ENCODE measurements at regions not wholly inside any gene's neighbourhood (a gene's known extent, or its start where the extent isn't known, plus 50 kb on each side); places are given as distances from the start of the nearest gene placed in this dataset.

DNA sequence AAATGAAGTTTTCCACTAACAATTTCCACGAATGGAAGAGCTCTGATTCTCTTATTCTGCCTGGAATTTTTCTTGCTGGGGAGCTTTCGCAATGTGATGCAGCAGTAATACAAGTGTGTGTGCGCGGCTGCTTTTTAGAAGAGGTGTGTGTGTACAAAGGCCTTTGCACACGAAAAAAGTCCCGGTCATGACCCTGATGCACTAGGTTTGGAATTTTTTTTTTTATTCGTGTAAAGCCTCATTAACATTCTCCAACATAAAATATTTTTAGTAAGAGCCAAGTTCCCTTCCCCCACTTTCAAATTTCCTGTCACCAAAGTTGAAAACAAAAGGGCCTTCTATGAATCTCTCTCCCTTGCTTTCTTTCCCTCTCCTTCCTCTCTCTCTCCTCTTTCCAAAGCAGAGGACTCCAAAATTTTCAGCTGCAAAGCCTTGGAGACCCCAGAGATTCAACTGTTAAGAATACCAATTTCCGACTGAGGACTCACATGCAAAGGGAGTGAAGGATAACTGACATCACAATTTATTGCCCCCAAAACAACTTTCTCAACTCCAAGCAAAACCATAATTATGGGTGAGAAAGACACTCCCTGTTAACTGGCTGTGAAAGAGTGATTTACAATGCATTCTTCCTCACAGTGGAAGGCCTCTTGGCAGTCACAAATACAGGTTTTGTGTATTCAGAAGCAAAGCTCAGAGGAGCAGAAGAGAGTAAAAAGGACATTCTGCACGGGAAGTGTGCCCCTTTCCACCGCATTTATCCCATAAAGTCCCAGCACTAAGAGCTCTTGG, 421.2 kb upstream of the JARID2 start:
- Histone ChIP-seq H3K4me3 (ENCODE audit: low read depth, low read length) (no peak overlapping the region), H3K27me3 (ENCODE audit: control insufficient read depth, insufficient read depth, low read length) (no peaks in the 10 kb centered on the region), H3K4me1 (no peaks in the 10 kb centered on the region), H3K4me2 (ENCODE audit: low read length) (no peak overlapping the region), H3K27ac (no peak overlapping the region), H3K36me3 (ENCODE audit: control insufficient read depth, insufficient read depth, low read length) (no peaks in the 10 kb centered on the region), H3K9me3 (ENCODE audit: control insufficient read depth, low read length) (no peaks in the 10 kb centered on the region), H3K9ac (no peak overlapping the region), H2AFZ (no peak overlapping the region), H3K79me2 (no peaks in the 10 kb centered on the region)
- TF ChIP-seq, protein P1, sequence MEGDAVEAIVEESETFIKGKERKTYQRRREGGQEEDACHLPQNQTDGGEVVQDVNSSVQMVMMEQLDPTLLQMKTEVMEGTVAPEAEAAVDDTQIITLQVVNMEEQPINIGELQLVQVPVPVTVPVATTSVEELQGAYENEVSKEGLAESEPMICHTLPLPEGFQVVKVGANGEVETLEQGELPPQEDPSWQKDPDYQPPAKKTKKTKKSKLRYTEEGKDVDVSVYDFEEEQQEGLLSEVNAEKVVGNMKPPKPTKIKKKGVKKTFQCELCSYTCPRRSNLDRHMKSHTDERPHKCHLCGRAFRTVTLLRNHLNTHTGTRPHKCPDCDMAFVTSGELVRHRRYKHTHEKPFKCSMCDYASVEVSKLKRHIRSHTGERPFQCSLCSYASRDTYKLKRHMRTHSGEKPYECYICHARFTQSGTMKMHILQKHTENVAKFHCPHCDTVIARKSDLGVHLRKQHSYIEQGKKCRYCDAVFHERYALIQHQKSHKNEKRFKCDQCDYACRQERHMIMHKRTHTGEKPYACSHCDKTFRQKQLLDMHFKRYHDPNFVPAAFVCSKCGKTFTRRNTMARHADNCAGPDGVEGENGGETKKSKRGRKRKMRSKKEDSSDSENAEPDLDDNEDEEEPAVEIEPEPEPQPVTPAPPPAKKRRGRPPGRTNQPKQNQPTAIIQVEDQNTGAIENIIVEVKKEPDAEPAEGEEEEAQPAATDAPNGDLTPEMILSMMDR (IDR thresholded peaks at IDR 0.05) = no peak

DNA sequence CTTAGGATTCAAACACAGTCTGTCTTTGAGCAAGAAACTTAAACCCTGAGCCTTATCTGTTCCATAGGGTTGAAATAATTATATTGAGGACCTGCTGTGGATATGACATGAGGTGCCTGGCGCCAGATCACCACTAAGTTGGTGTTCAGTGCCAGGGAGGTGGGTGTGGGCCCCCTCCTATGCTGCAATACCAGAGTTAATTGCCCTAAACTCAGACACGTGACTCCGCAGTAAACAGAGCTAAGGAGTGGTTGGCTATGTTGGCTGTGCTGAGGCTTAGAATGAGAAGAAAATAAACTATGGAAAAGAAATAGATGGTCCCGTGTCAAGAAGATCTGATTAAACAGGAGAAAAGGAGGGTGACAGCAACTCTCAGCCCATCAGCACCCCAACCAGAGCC, 419.4 kb upstream of the JARID2 start:
- no peaks in the 10 kb centered on the region for H3K36me3 ChIP-seq (ENCODE audit: control insufficient read depth, insufficient read depth, low read length)
- no peak overlapping the region for H3K9ac ChIP-seq
- H3K9me3 ChIP-seq (ENCODE audit: control insufficient read depth, low read length) = no peaks in the 10 kb centered on the region
- H3K4me1 ChIP-seq = no peaks in the 10 kb centered on the region
- H3K4me2 ChIP-seq (ENCODE audit: low read length) = no peak overlapping the region
- TF ChIP-seq, protein P1 (IDR thresholded peaks at IDR 0.05) = no peak
- H3K79me2 ChIP-seq = no peaks in the 10 kb centered on the region
- no peak overlapping the region for H2AFZ ChIP-seq
- no peak overlapping the region for H3K27ac ChIP-seq
- H3K27me3 ChIP-seq (ENCODE audit: control insufficient read depth, insufficient read depth, low read length) = no peaks in the 10 kb centered on the region
- H3K4me3 ChIP-seq (ENCODE audit: low read depth, low read length) = no peak overlapping the region

GRCh38 chr6:14827354-14827753, 418.5 kb upstream of the JARID2 start:
- TF ChIP-seq, protein P1 (IDR thresholded peaks at IDR 0.05) = no peak

DNA sequence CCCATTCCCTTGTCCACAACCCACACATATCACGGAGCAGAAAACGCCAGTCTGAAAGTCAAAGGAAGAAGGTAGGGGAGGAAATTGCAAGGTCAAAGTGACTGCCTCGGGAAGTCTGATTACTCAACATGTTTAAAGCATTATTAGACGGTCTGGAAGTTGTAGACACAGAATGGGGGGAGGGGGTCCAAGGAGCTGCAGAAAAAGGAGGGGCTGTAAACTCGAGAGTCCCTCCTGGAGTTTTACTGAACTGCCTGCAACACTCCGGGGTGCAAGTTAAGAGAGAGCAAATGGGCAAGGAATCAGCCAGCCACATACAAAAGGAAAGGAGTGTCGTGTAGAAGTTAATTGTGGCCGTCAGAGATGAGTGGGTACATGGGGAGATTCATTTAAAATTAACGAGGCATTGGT, 417.7 kb upstream of the JARID2 start:
- no peaks in the 10 kb centered on the region for H3K27me3 ChIP-seq (ENCODE audit: control insufficient read depth, insufficient read depth, low read length)
- no peak overlapping the region for H3K27ac ChIP-seq
- H3K79me2 ChIP-seq = no peaks in the 10 kb centered on the region
- no peaks in the 10 kb centered on the region for H3K36me3 ChIP-seq (ENCODE audit: control insufficient read depth, insufficient read depth, low read length)
- no peak overlapping the region for H2AFZ ChIP-seq
- H3K4me3 ChIP-seq (ENCODE audit: low read depth, low read length) = no peak overlapping the region
- no peak overlapping the region for H3K4me2 ChIP-seq (ENCODE audit: low read length)
- TF ChIP-seq, protein P1 (IDR thresholded peaks at IDR 0.05) = no peak
- H3K4me1 ChIP-seq = no peaks in the 10 kb centered on the region
- no peak overlapping the region for H3K9ac ChIP-seq
- H3K9me3 ChIP-seq (ENCODE audit: control insufficient read depth, low read length) = no peaks in the 10 kb centered on the region

More at GRCh38 chr6:14827354-14827753, 418.5 kb upstream of the JARID2 start:
- Histone ChIP-seq H3K4me1 (no peaks in the 10 kb centered on the region), H3K4me2 (ENCODE audit: low read length) (no peak overlapping the region), H2AFZ (no peak overlapping the region), H3K4me3 (ENCODE audit: low read depth, low read length) (no peak overlapping the region), H3K27me3 (ENCODE audit: control insufficient read depth, insufficient read depth, low read length) (no peaks in the 10 kb centered on the region), H3K79me2 (no peaks in the 10 kb centered on the region), H3K9ac (no peak overlapping the region), H3K27ac (no peak overlapping the region), H3K9me3 (ENCODE audit: control insufficient read depth, low read length) (no peaks in the 10 kb centered on the region), H3K36me3 (ENCODE audit: control insufficient read depth, insufficient read depth, low read length) (no peaks in the 10 kb centered on the region)

- TF ChIP-seq, protein P1 (IDR thresholded peaks at IDR 0.05) = no peak
- Histone ChIP-seq H2AFZ (no peak overlapping the region), H3K4me3 (ENCODE audit: low read depth, low read length) (no peak overlapping the region), H3K4me1 (no peaks in the 10 kb centered on the region), H3K27ac (no peak overlapping the region), H3K27me3 (ENCODE audit: control insufficient read depth, insufficient read depth, low read length) (no peaks in the 10 kb centered on the region), H3K4me2 (ENCODE audit: low read length) (no peak overlapping the region), H3K9ac (no peak overlapping the region), H3K36me3 (ENCODE audit: control insufficient read depth, insufficient read depth, low read length) (no peaks in the 10 kb centered on the region), H3K79me2 (no peaks in the 10 kb centered on the region), H3K9me3 (ENCODE audit: control insufficient read depth, low read length) (no peaks in the 10 kb centered on the region)
Observed at GRCh38 chr6:14831070-14831469, 414.8 kb upstream of the JARID2 start.

All from parathyroid adenoma (tissue), 2 donors.